H1 (cell line): ENCODE measurements at regions not wholly inside any gene's neighbourhood (a gene's known extent, or its start where the extent isn't known, plus 50 kb on each side); places are given as distances from the start of the nearest gene placed in this dataset.

Source experiments
- CTCF ChIA-PET: fragments of 300-600 bp; sonication (Branson Sonifier 250); formaldehyde crosslinking; loops from one replicate; lab custom pipeline; 2021; ENCODE audit not compliant: partially characterized antibody; lab: Charles Lee
- POLR2A ChIA-PET: fragments of 300-600 bp; sonication (Branson Sonifier 250); formaldehyde crosslinking; loops from one replicate; lab custom pipeline; 2021; ENCODE audit warnings: inconsistent platforms; ENCODE audit not compliant: partially characterized antibody; lab: Charles Lee
- DNase-seq, 2 experiments: peaks; one replicate each; pipeline versions ENCODE4 v3.0.0 to v3.0.0-alpha.2; 2010 to 2022; ENCODE audit warnings: low spot score in 2 of 2, low read depth in 1 of 2, mixed read lengths in 1 of 2
- FAIRE-seq: peaks from 2 replicates; lab custom pipeline; 2011; peaks lifted over from hg19 to GRCh38; lab: Jason Lieb, UNC
- H2AFZ ChIP-seq: 2 replicates; pipeline ENCODE4 v1.8.1; 2012; ENCODE audit warnings: low read length, inconsistent platforms
- H2AK5ac ChIP-seq: 2 replicates; pipeline ENCODE4 v1.6.1; 2013; ENCODE audit warnings: low read depth, low read length
- H2BK120ac ChIP-seq: replicated peaks from 2 replicates; pipeline ENCODE3; 2013; ENCODE audit warnings: low read depth, low read length, inconsistent platforms
- H2BK12ac ChIP-seq: 2 replicates; pipeline ENCODE4 v1.6.1; 2013; ENCODE audit warnings: low read depth, low read length
- H2BK15ac ChIP-seq: 2 replicates; pipeline ENCODE4 v1.6.1; 2013; ENCODE audit warnings: low read length
- H2BK20ac ChIP-seq: 2 replicates; pipeline ENCODE4 v1.6.1; 2013; ENCODE audit warnings: low read length
- H2BK5ac ChIP-seq: 2 replicates; pipeline ENCODE4 v1.6.1; 2013; ENCODE audit warnings: low read depth, low read length
- H3K14ac ChIP-seq: 2 replicates; pipeline ENCODE4 v1.6.1; 2013; ENCODE audit warnings: inconsistent platforms; ENCODE audit not compliant: insufficient read length
- H3K18ac ChIP-seq: 2 replicates; pipeline ENCODE4 v1.6.1; 2013; ENCODE audit warnings: low read length; ENCODE audit errors: extremely low read depth
- H3K23ac ChIP-seq: 2 replicates; pipeline ENCODE4 v1.6.1; 2013; ENCODE audit warnings: inconsistent platforms; ENCODE audit not compliant: insufficient read length
- H3K23me2 ChIP-seq: 2 replicates; pipeline ENCODE4 v1.6.1; 2013; ENCODE audit warnings: low read depth, low read length
- H3K27ac ChIP-seq: 2 replicates; pipeline ENCODE4 v1.6.1; 2011; ENCODE audit warnings: low read depth, low read length, inconsistent platforms
- H3K27me3 ChIP-seq, 4 experiments: replicated peaks in 1 of 4; 1 replicate in 1 of 4; 2 replicates in 3 of 4; pipeline versions ENCODE4 v1.6.1 to v1.8.1; 2011 to 2013; ENCODE audit warnings: low read length in 3 of 4, mild to moderate bottlenecking in 3 of 4, inconsistent platforms in 2 of 4, mixed read lengths in 2 of 4, moderate library complexity in 1 of 4; ENCODE audit not compliant: control insufficient read depth in 3 of 4, insufficient read depth in 3 of 4; ENCODE audit errors: extremely low read depth in 1 of 4
- H3K36me3 ChIP-seq, 4 experiments: 2 replicates each; pipeline versions ENCODE4 v1.6.1 to v1.8.1; 2011 to 2013; ENCODE audit warnings: mild to moderate bottlenecking in 4 of 4, low read length in 3 of 4, moderate library complexity in 2 of 4, control low read depth in 1 of 4, inconsistent platforms in 1 of 4; ENCODE audit not compliant: insufficient read depth in 4 of 4, control insufficient read depth in 2 of 4
- H3K4ac ChIP-seq: replicated peaks from 2 replicates; pipeline ENCODE3; 2013; ENCODE audit warnings: low read length, low read depth, mixed read lengths, inconsistent platforms; ENCODE audit not compliant: insufficient read length
- H3K4me1 ChIP-seq, 4 experiments: replicated peaks in 1 of 4; 1 replicate in 1 of 4; 2 replicates in 3 of 4; pipeline versions ENCODE4 v1.6.1 to v1.8.1; 2011 to 2013; ENCODE audit warnings: low read length in 3 of 4, inconsistent platforms in 2 of 4, mixed read lengths in 1 of 4; ENCODE audit not compliant: insufficient read depth in 4 of 4, control insufficient read depth in 3 of 4
- H3K4me2 ChIP-seq, 2 experiments: 2 replicates each; pipeline versions ENCODE4 v1.6.1 to v1.8.1; 2011 to 2013; ENCODE audit warnings: low read depth in 2 of 2, low read length in 2 of 2, control low read depth in 1 of 2, inconsistent platforms in 1 of 2, mild to moderate bottlenecking in 1 of 2; ENCODE audit not compliant: insufficient read depth in 1 of 2
- H3K4me3 ChIP-seq, 4 experiments: fragments of 200-600, 300-600 bp in 1 of 4; sonication (generic), shearing (Covaris generic), sonication (Bioruptor Twin) in 1 of 4; 2 replicates each; pipeline versions ENCODE4 v1.5.1 to v1.8.1; 2011 to 2016; ENCODE audit warnings: low read length in 4 of 4, low read depth in 3 of 4, control low read depth in 2 of 4, inconsistent platforms in 2 of 4, mild to moderate bottlenecking in 2 of 4, mixed read lengths in 1 of 4, moderate library complexity in 1 of 4; ENCODE audit not compliant: insufficient read depth in 2 of 4; ENCODE audit errors: extremely low read depth in 1 of 4
- H3K56ac ChIP-seq: replicated peaks from 2 replicates; pipeline ENCODE3; 2013; ENCODE audit warnings: low read depth, mild to moderate bottlenecking, mixed read lengths, low read length, inconsistent platforms; ENCODE audit not compliant: insufficient read length
- H3K79me1 ChIP-seq: 2 replicates; pipeline ENCODE4 v1.6.1; 2013; ENCODE audit warnings: low read depth, low read length, control low read depth
- H3K79me2 ChIP-seq, 2 experiments: 2 replicates each; pipeline versions ENCODE4 v1.6.1 to v1.8.1; 2012 to 2013; ENCODE audit warnings: low read length in 2 of 2, mild to moderate bottlenecking in 2 of 2, inconsistent platforms in 1 of 2; ENCODE audit not compliant: insufficient read depth in 2 of 2, control insufficient read depth in 1 of 2
- H3K9ac ChIP-seq, 4 experiments: replicated peaks in 1 of 4; 1 replicate in 1 of 4; 2 replicates in 3 of 4; pipeline versions ENCODE4 v1.6.1 to v1.8.1; 2011 to 2013; ENCODE audit warnings: low read depth in 3 of 4, low read length in 3 of 4, control low read depth in 2 of 4, mild to moderate bottlenecking in 2 of 4, moderate library complexity in 2 of 4, inconsistent platforms in 1 of 4; ENCODE audit errors: extremely low read depth in 1 of 4
- H3K9me3 ChIP-seq, 2 experiments: 2 replicates each; pipeline versions ENCODE4 v1.6.1 to v1.8.1; 2012 to 2013; ENCODE audit warnings: mild to moderate bottlenecking in 2 of 2, moderate library complexity in 2 of 2, control low read depth in 1 of 2, inconsistent platforms in 1 of 2, low read depth in 1 of 2, low read length in 1 of 2, mixed read lengths in 1 of 2; ENCODE audit not compliant: insufficient read depth in 2 of 2
- H4K20me1 ChIP-seq, 2 experiments: replicated peaks in 1 of 2; 2 replicates each; pipeline versions ENCODE3 to v1.8.1; 2011 to 2013; ENCODE audit warnings: inconsistent platforms in 2 of 2, low read length in 2 of 2, mild to moderate bottlenecking in 1 of 2; ENCODE audit not compliant: insufficient read depth in 2 of 2, control insufficient read depth in 1 of 2
- H4K5ac ChIP-seq: 2 replicates; pipeline ENCODE4 v1.6.1; 2013; ENCODE audit warnings: low read length, low read depth, mixed read lengths, inconsistent platforms; ENCODE audit not compliant: insufficient read length
- H4K8ac ChIP-seq: 2 replicates; pipeline ENCODE4 v1.8.0; 2013; ENCODE audit warnings: mild to moderate bottlenecking, moderate library complexity, low read length, inconsistent platforms; ENCODE audit not compliant: insufficient read depth; ENCODE audit errors: extremely low read depth
- H4K91ac ChIP-seq: replicated peaks from 2 replicates; pipeline ENCODE3; 2013; ENCODE audit warnings: low read length, mixed read lengths, inconsistent platforms; ENCODE audit not compliant: insufficient read length
- EP300 ChIP-seq, 2 experiments: IDR thresholded peaks; 1 replicate in 1 of 2; 2 replicates in 1 of 2; pipeline ENCODE4 v1.6.1; 2011 to 2012; ENCODE audit warnings: low read depth in 2 of 2, low read length in 2 of 2, mild to moderate bottlenecking in 2 of 2, borderline replicate concordance in 1 of 2, inconsistent platforms in 1 of 2, moderate library complexity in 1 of 2
- SP1 ChIP-seq: IDR thresholded peaks from 2 replicates; pipeline ENCODE4 v1.6.1; 2011; ENCODE audit warnings: low read depth, low read length
- SUZ12 ChIP-seq: fragments of 200-600 bp; sonication (generic); IDR thresholded peaks from 2 replicates; pipeline ENCODE4 v1.6.1; 2012; ENCODE audit warnings: mild to moderate bottlenecking, inconsistent platforms, low read length, moderate library complexity, mixed read lengths
- WGBS, 2 experiments: shearing (Covaris generic) in 1 of 2; methylation state at CpG; one replicate each; pipeline versions ENCODE4 v1.1.6 to v1.1.7; 2013 to 2015; ENCODE audit warnings: low lambda C conversion rate in 2 of 2, mixed read lengths in 2 of 2, inconsistent platforms in 1 of 2, low coverage in 1 of 2, missing lambda C conversion rate in 1 of 2; ENCODE audit not compliant: insufficient replicate concordance in 2 of 2, insufficient coverage in 1 of 2, insufficient read length in 1 of 2; ENCODE audit errors: extremely low coverage in 1 of 2, missing lambda C conversion rate in 1 of 2; 5-methylcytosine and 5-hydroxymethylcytosine counted together

DNA sequence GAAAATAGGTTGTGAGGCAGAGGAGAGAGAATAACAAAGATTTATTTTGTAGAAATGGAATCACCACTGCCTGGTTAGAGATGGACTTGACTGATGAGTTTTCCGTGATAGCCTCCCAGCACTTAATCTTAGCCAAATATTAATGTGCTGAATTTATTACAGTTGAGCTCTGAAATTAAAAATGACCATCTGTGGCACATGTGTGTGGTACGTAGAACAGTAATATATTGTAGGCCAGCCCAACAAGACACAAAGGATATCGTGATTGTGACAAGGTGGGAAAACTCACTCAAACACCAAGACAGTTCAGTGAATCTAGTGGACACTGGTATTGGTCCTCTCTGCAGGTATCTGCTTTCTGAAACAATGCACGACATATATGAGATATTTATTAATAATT, 119.4 kb downstream of the HAO1 start:
- WGBS, 2 experiments, result 92% methylated on average over 4 of the region's 4 CpGs; no CpG with 5 or more reads in 1 of the 2 experiments
- POLR2A ChIA-PET, result no interaction called here
- H3K4me2 ChIP-seq, result no peak overlapping the region
- no peak overlapping the region for H2BK12ac ChIP-seq
- H3K23ac ChIP-seq, result no peak overlapping the region
- H3K4ac ChIP-seq, result no peak overlapping the region
- H4K91ac ChIP-seq, result no peak overlapping the region
- no peak overlapping the region for H3K18ac ChIP-seq
- no peaks in the 10 kb centered on the region for H3K4me1 ChIP-seq
- H4K5ac ChIP-seq, result no peak overlapping the region
- H2BK20ac ChIP-seq, result no peak overlapping the region
- H3K56ac ChIP-seq, result no peak overlapping the region
- no peaks in the 10 kb centered on the region for H4K20me1 ChIP-seq
- H3K27me3 ChIP-seq, result no peaks in the 10 kb centered on the region
- no peak overlapping the region for H3K27ac ChIP-seq
- H3K79me2 ChIP-seq, result no peaks in the 10 kb centered on the region
- H3K23me2 ChIP-seq, result no peaks in the 10 kb centered on the region
- no peak overlapping the region for H3K4me3 ChIP-seq
- no peak overlapping the region for H2AK5ac ChIP-seq
- H2BK120ac ChIP-seq, result no peak overlapping the region
- no peak overlapping the region for H3K9ac ChIP-seq
- H3K9me3 ChIP-seq, result peaks cover 0 to 3% of the 10 kb centered on the region in 2 experiments; a peak in 1 of 4 replicates
- no peak overlapping the region for H2BK5ac ChIP-seq
- FAIRE-seq (no peak), DNase-seq (no peak)
- H3K14ac ChIP-seq, result no peak overlapping the region
- H4K8ac ChIP-seq, result no peak overlapping the region
- H3K36me3 ChIP-seq, result no peaks in the 10 kb centered on the region
- CTCF ChIA-PET, result interaction anchor here (1.0 kb wide), 1 partner anchor 16 kb away, joined by 3 read pairs; no protein-coding TSS in a partner anchor
- no peaks in the 10 kb centered on the region for H3K79me1 ChIP-seq
- no peak overlapping the region for H2AFZ ChIP-seq
- H2BK15ac ChIP-seq, result no peak overlapping the region
- TF ChIP-seq SUZ12 (no peak), SP1 (no peak), EP300 (IDR thresholded peaks at IDR 0.05; ENCODE audit: borderline replicate concordance in 1 of 2, low read depth in 2 of 2, low read length in 2 of 2) (no peak)
